MG63 (cell line): ENCODE measurements at regions not wholly inside any gene's neighbourhood (a gene's known extent, or its start where the extent isn't known, plus 50 kb on each side); places are given as distances from the start of the nearest gene placed in this dataset.
"Not testable (repeated sequence)": the region's sequence is repeated elsewhere in the genome, so short reads cannot be mapped to it uniquely, and the experiment has no call there.

Source experiments
- DNase-seq: peaks from one replicate; pipeline ENCODE4 v3.0.0-alpha.2; 2020
- H3K27me3 ChIP-seq: fragments of 250-450 bp; sonication (Bioruptor Pico); 2 replicates; pipeline ENCODE4 v1.5.1; 2020; ENCODE audit warnings: mild to moderate bottlenecking, moderate library complexity
- H3K36me3 ChIP-seq: fragments of 250-450 bp; sonication (Bioruptor Pico); 2 replicates; pipeline ENCODE4 v1.5.1; 2020; ENCODE audit warnings: mild to moderate bottlenecking, moderate library complexity
- H3K4me3 ChIP-seq: fragments of 250-450 bp; sonication (Bioruptor Pico); 2 replicates; pipeline ENCODE4 v1.5.1; 2020; ENCODE audit warnings: mild to moderate bottlenecking, moderate library complexity
- H3K9me3 ChIP-seq: fragments of 250-450 bp; sonication (Bioruptor Pico); 2 replicates; pipeline ENCODE4 v1.5.1; 2020; ENCODE audit warnings: mild to moderate bottlenecking, moderate library complexity

GRCh38 chr6:48553467-48554189 lies 442.6 kb upstream of the PTCHD4 start:
- Histone ChIP-seq H3K36me3 (no peaks in the 10 kb centered on the region), H3K27me3 (no peaks in the 10 kb centered on the region)
- peak; percentile 3 for DNase-seq

GRCh38 chr6:48552905-48553304 lies 441.9 kb upstream of the PTCHD4 start:
- DNase-seq: no peak
- H3K27me3 ChIP-seq: no peaks in the 10 kb centered on the region
- no peaks in the 10 kb centered on the region for H3K36me3 ChIP-seq
- no peaks in the 10 kb centered on the region for H3K9me3 ChIP-seq
- H3K4me3 ChIP-seq: no peak overlapping the region

More at GRCh38 chr6:48553467-48554189, 442.6 kb upstream of the PTCHD4 start:
- H3K9me3 ChIP-seq: no peaks in the 10 kb centered on the region
- H3K4me3 ChIP-seq: no peak overlapping the region

GRCh38 chr6:48550603-48551002 lies 439.6 kb upstream of the PTCHD4 start:
- Histone ChIP-seq H3K4me3 (no peak overlapping the region), H3K9me3 (peaks cover 2% of the 10 kb centered on the region; the same call in 1 of the 2 replicates), H3K36me3 (no peaks in the 10 kb centered on the region), H3K27me3 (no peaks in the 10 kb centered on the region)
- no peak for DNase-seq

- Histone ChIP-seq H3K9me3 (peaks cover 14% of the 10 kb centered on the region), H3K36me3 (no peaks in the 10 kb centered on the region), H3K4me3 (no peak overlapping the region), H3K27me3 (no peaks in the 10 kb centered on the region)
- DNase-seq: no peak
Observed at GRCh38 chr6:48542191-48542590, 431.2 kb upstream of the PTCHD4 start.

GRCh38 chr6:48541649-48542048 lies 430.7 kb upstream of the PTCHD4 start:
- Histone ChIP-seq H3K36me3 (no peaks in the 10 kb centered on the region), H3K4me3 (no peak overlapping the region), H3K27me3 (no peaks in the 10 kb centered on the region), H3K9me3 (peaks cover 13% of the 10 kb centered on the region)
- DNase-seq: no peak

GRCh38 chr6:48535582-48536009 lies 424.6 kb upstream of the PTCHD4 start:
- H3K9me3 ChIP-seq: no peaks in the 10 kb centered on the region
- no peaks in the 10 kb centered on the region for H3K36me3 ChIP-seq
- no peak overlapping the region for H3K4me3 ChIP-seq
- peak; percentile 33 for DNase-seq
- H3K27me3 ChIP-seq: no peaks in the 10 kb centered on the region

- not testable (repeated sequence) for H3K4me3 ChIP-seq, H3K27me3 ChIP-seq, H3K36me3 ChIP-seq, DNase-seq, H3K9me3 ChIP-seq
Observed at GRCh38 chr6:48530978-48531377, 420.0 kb upstream of the PTCHD4 start.

- no peak for DNase-seq
- H3K27me3 ChIP-seq: no peaks in the 10 kb centered on the region
- H3K36me3 ChIP-seq: no peaks in the 10 kb centered on the region
- no peaks in the 10 kb centered on the region for H3K9me3 ChIP-seq
- no peak overlapping the region for H3K4me3 ChIP-seq
Observed at GRCh38 chr6:48525849-48526248, 414.9 kb upstream of the PTCHD4 start.

GRCh38 chr6:48520951-48521350 lies 410.0 kb upstream of the PTCHD4 start:
- H3K36me3 ChIP-seq: no peaks in the 10 kb centered on the region
- H3K27me3 ChIP-seq: no peaks in the 10 kb centered on the region
- H3K9me3 ChIP-seq: no peaks in the 10 kb centered on the region
- H3K4me3 ChIP-seq: no peak overlapping the region
- no peak for DNase-seq

- DNase-seq: no peak
- no peaks in the 10 kb centered on the region for H3K27me3 ChIP-seq
- H3K4me3 ChIP-seq: no peak overlapping the region
- H3K36me3 ChIP-seq: no peaks in the 10 kb centered on the region
- no peaks in the 10 kb centered on the region for H3K9me3 ChIP-seq
Observed at GRCh38 chr6:48512390-48512789, 401.4 kb upstream of the PTCHD4 start.

GRCh38 chr6:48511378-48511777 lies 400.4 kb upstream of the PTCHD4 start:
- Histone ChIP-seq H3K27me3 (no peaks in the 10 kb centered on the region), H3K9me3 (no peaks in the 10 kb centered on the region), H3K4me3 (no peak overlapping the region), H3K36me3 (no peaks in the 10 kb centered on the region)
- DNase-seq: no peak

GRCh38 chr6:48505621-48506020 lies 394.6 kb upstream of the PTCHD4 start:
- no peak for DNase-seq
- Histone ChIP-seq H3K9me3 (peaks cover 2% of the 10 kb centered on the region; the same call in 1 of the 2 replicates), H3K36me3 (no peaks in the 10 kb centered on the region), H3K27me3 (no peaks in the 10 kb centered on the region), H3K4me3 (no peak overlapping the region)

GRCh38 chr6:48493432-48493831 lies 382.4 kb upstream of the PTCHD4 start:
- not testable (repeated sequence) for H3K9me3 ChIP-seq, H3K36me3 ChIP-seq, H3K27me3 ChIP-seq, H3K4me3 ChIP-seq, DNase-seq

- H3K27me3 ChIP-seq: no peaks in the 10 kb centered on the region
- H3K9me3 ChIP-seq: no peaks in the 10 kb centered on the region
- no peak for DNase-seq
- H3K36me3 ChIP-seq: no peaks in the 10 kb centered on the region
- no peak overlapping the region for H3K4me3 ChIP-seq
Observed at GRCh38 chr6:48490658-48491057, 379.7 kb upstream of the PTCHD4 start.

GRCh38 chr6:48486876-48487275 lies 375.9 kb upstream of the PTCHD4 start:
- DNase-seq: peak; percentile 48
- H3K9me3 ChIP-seq: no peaks in the 10 kb centered on the region
- H3K27me3 ChIP-seq: no peaks in the 10 kb centered on the region
- no peaks in the 10 kb centered on the region for H3K36me3 ChIP-seq
- no peak overlapping the region for H3K4me3 ChIP-seq

GRCh38 chr6:48486373-48486772 lies 375.4 kb upstream of the PTCHD4 start:
- H3K9me3 ChIP-seq: no peaks in the 10 kb centered on the region
- H3K36me3 ChIP-seq: no peaks in the 10 kb centered on the region
- no peaks in the 10 kb centered on the region for H3K27me3 ChIP-seq
- no peak overlapping the region for H3K4me3 ChIP-seq
- DNase-seq: no peak

- Histone ChIP-seq H3K4me3 (no peak overlapping the region), H3K9me3 (no peaks in the 10 kb centered on the region), H3K36me3 (no peaks in the 10 kb centered on the region), H3K27me3 (no peaks in the 10 kb centered on the region)
- no peak for DNase-seq
Observed at GRCh38 chr6:48476257-48476656, 365.3 kb upstream of the PTCHD4 start.

GRCh38 chr6:48475275-48475674 lies 364.3 kb upstream of the PTCHD4 start:
- Histone ChIP-seq H3K27me3 (no peaks in the 10 kb centered on the region), H3K9me3 (no peaks in the 10 kb centered on the region), H3K4me3 (no peak overlapping the region), H3K36me3 (no peaks in the 10 kb centered on the region)
- DNase-seq: no peak
